HEK293T (cell line): ENCODE measurements at regions not wholly inside any gene's neighbourhood (a gene's known extent, or its start where the extent isn't known, plus 50 kb on each side); places are given as distances from the start of the nearest gene placed in this dataset.

ENCODE experiments used
- BHLHE40 ChIP-seq: fragments of 450-650 bp; IDR thresholded peaks from 2 replicates; pipeline ENCODE4 v1.6.1; 2016; ENCODE audit warnings: mild to moderate bottlenecking, moderate library complexity, borderline replicate concordance
- L3MBTL2 ChIP-seq: fragments of 450-650 bp; conservative IDR thresholded peaks from 2 replicates; pipeline ENCODE4 v1.6.1; 2016; ENCODE audit warnings: mild to moderate bottlenecking
- SUZ12 ChIP-seq: fragments of 450-650 bp; IDR thresholded peaks from 2 replicates; pipeline ENCODE4 v1.6.1; 2016; ENCODE audit warnings: mild to moderate bottlenecking
- TF ChIP-seq, protein P1 (sequence below): fragments of 450-650 bp; IDR thresholded peaks from 2 replicates; pipeline ENCODE4 v1.6.1; 2016

DNA sequence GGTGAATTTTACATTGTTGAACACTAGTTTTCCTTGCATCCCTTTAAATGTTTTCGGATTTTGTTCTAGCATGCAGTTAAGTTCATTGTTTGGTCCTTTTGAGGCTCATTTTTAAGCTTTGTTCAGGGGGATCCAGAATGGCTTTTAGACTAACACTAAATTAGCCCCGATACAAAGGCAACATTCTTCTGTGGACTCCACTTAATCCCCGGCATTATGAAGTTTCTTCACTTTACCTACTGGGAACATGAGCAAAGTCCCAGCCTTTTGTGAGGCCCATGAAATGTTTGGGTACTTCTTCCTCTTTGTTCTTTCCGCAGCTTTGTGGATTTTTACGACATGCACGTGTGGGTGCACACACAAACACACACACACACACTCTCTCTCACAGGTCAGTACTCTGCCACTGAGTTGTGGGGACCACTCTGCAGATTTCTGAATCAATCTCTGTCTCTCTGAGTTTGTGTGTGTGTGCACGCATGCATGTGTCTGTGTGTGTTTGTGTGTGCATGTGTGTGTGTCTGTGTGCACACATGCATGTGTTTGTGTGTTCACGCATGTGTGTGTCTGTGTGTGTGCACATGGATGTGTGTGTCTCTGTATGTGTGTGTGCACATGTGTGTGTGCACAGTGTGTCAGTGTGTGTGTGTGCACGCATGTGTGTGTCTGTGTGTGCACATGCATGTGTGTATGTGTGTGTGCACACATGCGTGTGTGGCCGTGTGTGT lies 240.4 kb upstream of the TNRC6C start:
- TF ChIP-seq SUZ12, result no peak
- TF ChIP-seq BHLHE40, result no peak
- TF ChIP-seq, protein P1, sequence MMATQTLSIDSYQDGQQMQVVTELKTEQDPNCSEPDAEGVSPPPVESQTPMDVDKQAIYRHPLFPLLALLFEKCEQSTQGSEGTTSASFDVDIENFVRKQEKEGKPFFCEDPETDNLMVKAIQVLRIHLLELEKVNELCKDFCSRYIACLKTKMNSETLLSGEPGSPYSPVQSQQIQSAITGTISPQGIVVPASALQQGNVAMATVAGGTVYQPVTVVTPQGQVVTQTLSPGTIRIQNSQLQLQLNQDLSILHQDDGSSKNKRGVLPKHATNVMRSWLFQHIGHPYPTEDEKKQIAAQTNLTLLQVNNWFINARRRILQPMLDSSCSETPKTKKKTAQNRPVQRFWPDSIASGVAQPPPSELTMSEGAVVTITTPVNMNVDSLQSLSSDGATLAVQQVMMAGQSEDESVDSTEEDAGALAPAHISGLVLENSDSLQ, result no peak
- TF ChIP-seq L3MBTL2, result no peak
